Breast epithelium (tissue), 4 donors: ENCODE measurements at regions not wholly inside any gene's neighbourhood (a gene's known extent, or its start where the extent isn't known, plus 50 kb on each side); places are given as distances from the start of the nearest gene placed in this dataset.

ENCODE experiments used
- DNase-seq, 2 donors: peaks; one replicate each; pipeline ENCODE4 v3.0.0-alpha.2; 2019; ENCODE audit warnings: low spot score in 2 of 2
- H3K27ac ChIP-seq, 2 donors: fragments of 200-600 bp; sonication (generic) in 1 of 2; one replicate each; pipeline ENCODE4 v1.5.1; 2016 to 2019; ENCODE audit warnings: mild to moderate bottlenecking in 1 of 2
- H3K27me3 ChIP-seq, 2 donors: fragments of 200-600 bp; sonication (generic) in 1 of 2; one replicate each; pipeline versions ENCODE4 v1.5.1 to v1.6.0; 2017 to 2019; ENCODE audit warnings: control low read depth in 1 of 2, mild to moderate bottlenecking in 1 of 2
- H3K36me3 ChIP-seq: fragments of 200-600 bp; one replicate; pipeline ENCODE4 v1.5.1; 2019
- H3K4me1 ChIP-seq, 2 donors: fragments of 200-600 bp; sonication (generic); one replicate each; pipeline ENCODE4 v1.5.1; 2016 to 2019; ENCODE audit warnings: control low read depth in 1 of 2
- H3K4me3 ChIP-seq, 3 donors: fragments of 200-600 bp; sonication (generic); 1 replicate in 2 of 3; 2 replicates in 1 of 3; pipeline ENCODE4 v1.5.1; 2016 to 2019; ENCODE audit warnings: mild to moderate bottlenecking in 3 of 3, moderate library complexity in 2 of 3
- H3K9me3 ChIP-seq, 2 donors: fragments of 200-600 bp; sonication (generic) in 1 of 2; one replicate each; pipeline ENCODE4 v1.5.1; 2016 to 2019; ENCODE audit warnings: control low read depth in 1 of 2
- POLR2A ChIP-seq: fragments of 450-650 bp; IDR thresholded peaks from one replicate; pipeline ENCODE4 v1.6.1; 2016; ENCODE audit warnings: antibody characterized with exemption, mild to moderate bottlenecking, moderate library complexity
- POLR2AphosphoS5 ChIP-seq, 3 donors: sonication (generic); formaldehyde crosslinking; IDR thresholded peaks; one replicate each; pipeline ENCODE4 v1.6.1; 2017; ENCODE audit warnings: antibody characterized with exemption in 3 of 3
- intact Hi-C: fragments of 100-400 bp; cut with DNase I; formaldehyde crosslinking; loops from one replicate; pipeline ENCODE4 v1.15.1; 2023; ENCODE audit warnings: low total_unique reads
- TF ChIP-seq, protein P1 (sequence below), 3 donors: fragments of 450-650 bp; IDR thresholded peaks; one replicate each; pipeline ENCODE4 v1.5.1; 2016 to 2017; ENCODE audit warnings: antibody characterized with exemption in 3 of 3, mild to moderate bottlenecking in 3 of 3, moderate library complexity in 3 of 3

DNA sequence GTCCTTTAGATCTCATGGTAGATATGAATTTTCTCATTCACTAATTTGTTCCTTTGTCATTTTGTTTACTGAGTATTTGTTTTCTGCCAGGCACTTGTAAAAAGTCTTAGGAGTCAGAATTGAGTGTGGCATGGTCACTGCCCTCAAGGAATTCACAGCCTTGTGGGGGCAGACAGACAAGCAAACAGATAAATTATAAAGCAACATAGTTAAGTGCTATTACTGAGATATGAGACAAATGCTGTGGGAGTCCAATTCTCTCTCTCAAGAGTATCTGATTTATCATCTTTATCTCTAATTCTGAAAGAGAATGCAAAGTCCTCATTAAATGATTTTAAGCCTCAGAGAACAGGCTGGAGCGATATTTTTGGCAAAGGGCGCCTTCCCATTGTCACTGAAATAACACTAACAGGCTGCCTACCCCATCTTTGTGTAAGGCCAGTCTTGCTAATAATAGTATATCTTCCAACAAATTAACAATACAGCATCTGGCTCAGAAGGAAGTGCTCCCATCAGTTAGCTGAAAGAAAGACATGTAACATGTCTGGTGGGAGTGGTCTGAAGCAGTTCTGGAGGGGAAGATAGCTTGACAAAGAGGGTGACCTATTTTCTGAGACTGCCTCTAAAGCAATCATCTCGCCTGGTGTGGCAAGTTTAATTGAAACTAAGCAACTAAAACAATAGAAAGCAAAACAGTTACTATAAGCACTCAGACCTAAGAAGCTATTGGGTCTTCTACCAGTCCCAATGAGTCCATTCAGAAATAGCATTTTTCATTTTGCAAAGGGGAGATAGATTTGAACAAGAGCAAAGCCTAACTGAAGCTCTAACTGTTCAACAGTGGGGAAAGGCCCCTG is 61.5 kb upstream of the AMOT start:
- TF ChIP-seq, protein P1, sequence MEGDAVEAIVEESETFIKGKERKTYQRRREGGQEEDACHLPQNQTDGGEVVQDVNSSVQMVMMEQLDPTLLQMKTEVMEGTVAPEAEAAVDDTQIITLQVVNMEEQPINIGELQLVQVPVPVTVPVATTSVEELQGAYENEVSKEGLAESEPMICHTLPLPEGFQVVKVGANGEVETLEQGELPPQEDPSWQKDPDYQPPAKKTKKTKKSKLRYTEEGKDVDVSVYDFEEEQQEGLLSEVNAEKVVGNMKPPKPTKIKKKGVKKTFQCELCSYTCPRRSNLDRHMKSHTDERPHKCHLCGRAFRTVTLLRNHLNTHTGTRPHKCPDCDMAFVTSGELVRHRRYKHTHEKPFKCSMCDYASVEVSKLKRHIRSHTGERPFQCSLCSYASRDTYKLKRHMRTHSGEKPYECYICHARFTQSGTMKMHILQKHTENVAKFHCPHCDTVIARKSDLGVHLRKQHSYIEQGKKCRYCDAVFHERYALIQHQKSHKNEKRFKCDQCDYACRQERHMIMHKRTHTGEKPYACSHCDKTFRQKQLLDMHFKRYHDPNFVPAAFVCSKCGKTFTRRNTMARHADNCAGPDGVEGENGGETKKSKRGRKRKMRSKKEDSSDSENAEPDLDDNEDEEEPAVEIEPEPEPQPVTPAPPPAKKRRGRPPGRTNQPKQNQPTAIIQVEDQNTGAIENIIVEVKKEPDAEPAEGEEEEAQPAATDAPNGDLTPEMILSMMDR (IDR thresholded peaks at IDR 0.05), result no peak
- TF ChIP-seq POLR2AphosphoS5 (IDR thresholded peaks at IDR 0.05) (no peak), POLR2A (no peak)
- no peaks in the 10 kb centered on the region for H3K4me1 ChIP-seq
- intact Hi-C loops, result no loop called here
- H3K36me3 ChIP-seq, result no peaks in the 10 kb centered on the region
- no peak overlapping the region for H3K27ac ChIP-seq
- peaks cover 0 to 23% of the 10 kb centered on the region in 2 donors for H3K27me3 ChIP-seq
- no peak for DNase-seq
- no peak overlapping the region for H3K4me3 ChIP-seq
- no peaks in the 10 kb centered on the region for H3K9me3 ChIP-seq

DNA sequence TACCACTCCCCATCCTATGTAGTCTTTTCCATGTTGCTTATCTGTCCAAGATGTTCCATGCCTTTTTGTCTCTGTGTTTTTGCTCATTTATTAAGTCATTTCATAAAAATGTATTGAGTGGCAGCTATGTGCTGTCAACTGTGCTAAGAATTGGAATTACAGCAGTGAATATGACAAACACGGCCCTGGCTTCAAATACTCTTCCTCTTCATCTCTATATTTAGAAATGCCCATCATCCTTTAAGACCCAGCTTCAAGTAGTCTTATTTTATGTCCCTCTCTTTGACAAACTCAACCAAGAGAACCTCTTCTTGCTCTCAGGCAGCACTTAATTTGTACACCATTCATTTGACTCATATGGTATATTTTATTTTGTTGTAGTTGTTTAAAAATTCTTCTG is 55.4 kb upstream of the AMOT start:
- Histone ChIP-seq H3K4me3 (no peak overlapping the region), H3K27me3 (peaks cover 0 to 15% of the 10 kb centered on the region in 2 donors), H3K4me1 (no peaks in the 10 kb centered on the region), H3K36me3 (no peaks in the 10 kb centered on the region), H3K9me3 (no peaks in the 10 kb centered on the region), H3K27ac (no peak overlapping the region)
- intact Hi-C loops, result no loop called here
- TF ChIP-seq, protein P1 (IDR thresholded peaks at IDR 0.05), result no peak
- TF ChIP-seq POLR2A, result no peak
- no peak for TF ChIP-seq POLR2AphosphoS5 (IDR thresholded peaks at IDR 0.05)
- no peak for DNase-seq
